HG02852 (cell line): ENCODE measurements at regions not wholly inside any gene's neighbourhood (a gene's known extent, or its start where the extent isn't known, plus 50 kb on each side); places are given as distances from the start of the nearest gene placed in this dataset.

Experiments
- ATAC-seq: cut with Tn5 transposase; IDR thresholded peaks from one replicate; pipeline ENCODE4 v1.9.1; 2021; ENCODE audit warnings: mild to moderate bottlenecking, moderate library complexity; ENCODE audit not compliant: unreplicated experiment

- no peak for ATAC-seq
Observed at GRCh38 chr6:101202867-101203374, 190.6 kb upstream of the GRIK2 start.

- ATAC-seq, result no peak
Observed at GRCh38 chr6:101203664-101204063, 189.8 kb upstream of the GRIK2 start.

- no peak for ATAC-seq
Observed at GRCh38 chr6:101208152-101208551, 185.4 kb upstream of the GRIK2 start.

- no peak for ATAC-seq
Observed at GRCh38 chr6:101212640-101213039, 180.9 kb upstream of the GRIK2 start.

GRCh38 chr6:101222007-101222406 lies 171.5 kb upstream of the GRIK2 start:
- ATAC-seq, result no peak

- ATAC-seq, result no peak
Observed at GRCh38 chr6:101224751-101225150, 168.8 kb upstream of the GRIK2 start.

GRCh38 chr6:101226677-101227135 lies 166.8 kb upstream of the GRIK2 start:
- no peak for ATAC-seq

GRCh38 chr6:101230866-101231265 lies 162.6 kb upstream of the GRIK2 start:
- no peak for ATAC-seq

GRCh38 chr6:101231606-101232235 lies 161.8 kb upstream of the GRIK2 start:
- no peak for ATAC-seq

- no peak for ATAC-seq
Observed at GRCh38 chr6:101232961-101233360, 160.5 kb upstream of the GRIK2 start.

- ATAC-seq, result no peak
Observed at GRCh38 chr6:101236709-101237108, 156.8 kb upstream of the GRIK2 start.

GRCh38 chr6:101241442-101241841 lies 152.1 kb upstream of the GRIK2 start:
- no peak for ATAC-seq

- ATAC-seq, result no peak
Observed at GRCh38 chr6:101249470-101249869, 144.0 kb upstream of the GRIK2 start.

- no peak for ATAC-seq
Observed at GRCh38 chr6:101257163-101257562, 136.3 kb upstream of the GRIK2 start.

- ATAC-seq, result no peak
Observed at GRCh38 chr6:101259505-101259904, 134.0 kb upstream of the GRIK2 start.

GRCh38 chr6:101263596-101263995 lies 129.9 kb upstream of the GRIK2 start:
- no peak for ATAC-seq

- no peak for ATAC-seq
Observed at GRCh38 chr6:101266063-101266462, 127.4 kb upstream of the GRIK2 start.

- ATAC-seq, result no peak
Observed at GRCh38 chr6:101268541-101268940, 125.0 kb upstream of the GRIK2 start.

- ATAC-seq, result no peak
Observed at GRCh38 chr6:101275251-101275650, 118.3 kb upstream of the GRIK2 start.

GRCh38 chr6:101276066-101276465 lies 117.4 kb upstream of the GRIK2 start:
- no peak for ATAC-seq

GRCh38 chr6:101279410-101279809 lies 114.1 kb upstream of the GRIK2 start:
- ATAC-seq, result no peak

GRCh38 chr6:101281266-101281665 lies 112.2 kb upstream of the GRIK2 start:
- ATAC-seq, result no peak

- ATAC-seq, result no peak
Observed at GRCh38 chr6:101284131-101284530, 109.4 kb upstream of the GRIK2 start.
